ENCODE measurements at regions not wholly inside any gene's neighbourhood (a gene's known extent, or its start where the extent isn't known, plus 50 kb on each side); places are given as distances from the start of the nearest gene placed in this dataset.

DNA sequence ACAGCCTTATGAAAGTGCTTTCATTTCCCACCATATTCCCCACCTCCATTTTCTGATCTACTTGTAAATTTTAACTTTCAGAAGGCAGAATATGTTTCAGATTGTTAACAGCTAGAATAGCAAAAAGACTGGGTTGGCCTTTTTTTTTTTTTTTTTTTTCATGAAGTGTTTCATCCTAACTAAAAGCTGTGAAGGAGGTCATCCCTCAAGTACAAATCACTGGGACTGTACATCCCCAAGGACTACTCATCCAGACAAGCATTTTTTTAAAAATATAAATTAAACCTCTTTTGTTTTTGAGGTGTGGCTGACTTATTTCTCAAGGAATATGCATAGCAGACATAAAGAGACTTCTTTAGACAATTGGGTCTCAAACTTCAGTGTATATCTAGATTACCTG is 542.1 kb upstream of the TUSC1 start:
- TF ChIP-seq EZH2phosphoT487 (IDR thresholded peaks at IDR 0.05; ENCODE audit: insufficient read depth, low read depth) (no peak), EZH2 (IDR thresholded peaks at IDR 0.05; ENCODE audit: insufficient read depth, poor library complexity, severe bottlenecking) (no peak)
